ENCODE measurements at regions not wholly inside any gene's neighbourhood (a gene's known extent, or its start where the extent isn't known, plus 50 kb on each side); places are given as distances from the start of the nearest gene placed in this dataset.

DNA sequence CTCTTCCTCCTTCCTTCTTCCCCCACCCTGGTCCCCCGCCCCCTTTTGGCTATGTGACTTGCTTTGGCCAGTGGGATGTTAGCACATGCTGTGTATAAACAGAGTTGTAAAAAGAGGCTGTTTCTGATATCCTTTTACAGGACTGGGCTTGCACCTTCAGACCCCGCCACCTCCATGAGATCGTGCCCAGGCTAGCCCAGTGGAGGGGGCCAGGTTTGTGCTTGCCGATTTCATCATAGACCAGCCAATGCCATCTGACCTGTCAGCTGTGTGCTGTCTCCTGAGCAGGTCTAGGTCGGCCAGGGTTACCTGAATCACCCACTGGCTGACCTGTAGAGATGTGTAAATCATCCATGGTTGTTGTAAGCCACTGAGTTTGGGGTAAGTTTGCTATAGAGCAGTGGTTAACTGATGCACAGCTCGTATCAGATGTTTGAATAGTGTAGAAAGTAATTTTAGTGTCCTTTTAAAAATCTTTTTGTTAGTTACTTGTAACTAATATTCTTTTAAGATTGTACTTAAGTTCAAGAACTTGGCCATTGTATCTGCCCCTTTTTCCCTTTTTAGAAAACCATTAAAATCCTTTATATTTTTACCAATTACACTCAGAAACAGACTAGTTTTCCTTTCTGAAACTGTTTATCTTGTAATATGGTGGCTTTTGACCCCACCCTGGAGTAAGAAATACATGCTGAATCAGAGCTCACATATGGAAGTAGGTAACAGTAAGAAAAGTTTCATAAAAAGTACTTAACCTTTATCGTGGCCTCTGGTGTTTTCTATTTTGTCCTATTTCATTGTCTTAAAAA is 122.0 kb upstream of the MGAT5 start:
- Histone ChIP-seq H3K36me3 (ENCODE audit: control insufficient read depth in 2 of 2, insufficient read depth in 2 of 2, low read length in 1 of 2) (peaks cover 4 to 10% of the 10 kb centered on the region in 2 donors), H3K4me3 (ENCODE audit: low read length in 2 of 2) (no peak overlapping the region), H3K9me3 (ENCODE audit: control insufficient read depth in 2 of 2, insufficient read depth in 1 of 2, low read length in 1 of 2) (peaks cover 0 to 4% of the 10 kb centered on the region in 2 donors), H3K27ac (ENCODE audit: low read depth in 1 of 2, low read length in 1 of 2) (no peak overlapping the region), H3K4me1 (ENCODE audit: control insufficient read depth in 2 of 2, insufficient read depth in 2 of 2, low read length in 2 of 2) (peaks cover 14 to 20% of the 10 kb centered on the region in 2 donors), H3K27me3 (ENCODE audit: control insufficient read depth in 2 of 2, insufficient read depth in 1 of 2, low read length in 1 of 2) (no peaks in the 10 kb centered on the region)
- DNase-seq (ENCODE audit: low read depth in 6 of 9, low spot score in 9 of 9), result no peak
- 95% methylated on average over 7 of the region's 7 CpGs for WGBS

DNA sequence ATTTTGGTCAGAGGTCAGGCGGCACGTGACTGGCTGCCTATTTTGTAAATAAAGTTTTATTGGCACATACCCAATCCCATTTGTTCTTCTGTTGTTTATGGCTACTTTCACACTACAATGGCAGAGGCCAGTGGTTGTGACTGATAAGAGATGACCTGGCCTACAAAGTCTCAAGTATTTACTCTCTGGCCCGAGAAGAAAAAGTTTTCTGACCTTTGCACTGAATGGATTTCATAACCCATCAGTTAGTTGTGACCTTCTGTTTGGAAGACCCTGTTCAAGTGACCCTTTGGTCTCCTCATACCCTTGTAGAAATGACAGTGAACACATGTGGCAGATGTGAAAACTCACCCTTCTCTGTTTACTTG is 121.4 kb upstream of the MGAT5 start:
- peaks cover 14 to 21% of the 10 kb centered on the region in 2 donors for H3K4me1 ChIP-seq (ENCODE audit: control insufficient read depth in 2 of 2, insufficient read depth in 2 of 2, low read length in 2 of 2)

DNA sequence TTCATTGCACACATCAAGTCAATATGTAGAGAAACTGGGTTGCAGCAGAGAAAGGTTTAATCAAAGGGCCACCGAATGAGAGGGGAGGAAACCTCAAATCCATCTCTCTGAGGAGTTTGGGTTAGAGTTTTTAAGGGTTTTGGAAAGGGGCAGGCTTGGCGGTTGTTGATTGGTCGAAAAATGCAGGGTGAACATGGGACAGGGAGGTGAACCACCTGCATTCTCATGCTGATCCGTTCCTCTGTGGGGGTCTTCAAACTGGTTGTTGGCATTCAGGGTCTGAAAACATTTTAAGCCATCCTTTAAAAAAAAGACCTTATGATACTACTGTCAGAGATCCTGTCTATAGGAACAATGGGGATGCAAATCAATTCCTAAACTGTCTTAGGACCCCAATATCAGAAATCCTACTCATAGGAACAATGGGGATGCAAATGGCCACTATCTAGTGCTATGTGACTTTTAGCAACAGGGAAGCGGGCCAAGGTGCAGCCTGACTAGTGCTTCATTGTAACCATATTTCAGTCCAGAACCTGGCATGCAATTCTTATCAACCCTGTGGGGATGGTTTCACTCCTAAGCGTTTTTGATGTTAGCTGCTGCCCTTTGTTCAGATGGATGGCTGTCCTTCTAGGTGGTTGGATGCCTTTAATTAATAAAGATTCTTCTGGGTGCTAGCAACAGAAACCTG is 120.1 kb upstream of the MGAT5 start:
- Histone ChIP-seq H3K9me3 (ENCODE audit: control insufficient read depth in 2 of 2, insufficient read depth in 1 of 2, low read length in 1 of 2) (peaks cover 0 to 4% of the 10 kb centered on the region in 2 donors), H3K36me3 (ENCODE audit: control insufficient read depth in 2 of 2, insufficient read depth in 2 of 2, low read length in 1 of 2) (peaks cover 4 to 10% of the 10 kb centered on the region in 2 donors), H3K27ac (ENCODE audit: low read depth in 1 of 2, low read length in 1 of 2) (no peak overlapping the region), H3K4me3 (ENCODE audit: low read length in 2 of 2) (no peak overlapping the region), H3K27me3 (ENCODE audit: control insufficient read depth in 2 of 2, insufficient read depth in 1 of 2, low read length in 1 of 2) (no peaks in the 10 kb centered on the region), H3K4me1 (ENCODE audit: control insufficient read depth in 2 of 2, insufficient read depth in 2 of 2, low read length in 2 of 2) (peaks cover 10 to 16% of the 10 kb centered on the region in 2 donors)
- DNase-seq (ENCODE audit: low read depth in 6 of 9, low spot score in 9 of 9), result no peak
- WGBS, result 93% methylated on average over 6 of the region's 6 CpGs

More for the DNA sequence above, 121.4 kb upstream of the MGAT5 start:
- Histone ChIP-seq H3K27ac (ENCODE audit: low read depth in 1 of 2, low read length in 1 of 2) (no peak overlapping the region), H3K4me3 (ENCODE audit: low read length in 2 of 2) (no peak overlapping the region), H3K9me3 (ENCODE audit: control insufficient read depth in 2 of 2, insufficient read depth in 1 of 2, low read length in 1 of 2) (peaks cover 0 to 4% of the 10 kb centered on the region in 2 donors), H3K27me3 (ENCODE audit: control insufficient read depth in 2 of 2, insufficient read depth in 1 of 2, low read length in 1 of 2) (no peaks in the 10 kb centered on the region), H3K36me3 (ENCODE audit: control insufficient read depth in 2 of 2, insufficient read depth in 2 of 2, low read length in 1 of 2) (peaks cover 4 to 10% of the 10 kb centered on the region in 2 donors)
- no peak for DNase-seq (ENCODE audit: low read depth in 6 of 9, low spot score in 9 of 9)
- WGBS, result 96% methylated on average over 3 of the region's 3 CpGs

DNA sequence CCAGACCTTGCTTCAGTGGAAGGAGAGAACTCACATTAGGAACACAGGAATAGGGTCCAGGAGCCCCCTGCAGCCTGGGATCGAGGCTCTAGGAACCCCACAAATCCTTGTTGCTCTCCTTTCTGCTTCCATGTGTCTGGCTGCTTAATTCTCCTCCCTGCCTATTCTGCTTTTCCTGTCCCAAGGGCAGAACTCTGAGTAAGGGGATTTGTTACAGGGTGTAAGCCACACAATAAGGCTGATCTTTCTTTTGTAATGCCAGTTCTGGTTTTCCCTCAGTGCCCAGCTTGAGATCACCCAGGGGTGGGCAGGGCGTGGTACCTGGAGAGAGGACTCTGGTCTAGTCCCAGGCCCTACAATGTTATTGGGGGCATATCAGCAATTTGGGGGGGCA is 119.6 kb upstream of the MGAT5 start:
- no peak for DNase-seq (ENCODE audit: low read depth in 6 of 9, low spot score in 9 of 9)
- peaks cover 10 to 17% of the 10 kb centered on the region in 2 donors for H3K4me1 ChIP-seq (ENCODE audit: control insufficient read depth in 2 of 2, insufficient read depth in 2 of 2, low read length in 2 of 2)
- 98% methylated on average over 2 of the region's 2 CpGs for WGBS

DNA sequence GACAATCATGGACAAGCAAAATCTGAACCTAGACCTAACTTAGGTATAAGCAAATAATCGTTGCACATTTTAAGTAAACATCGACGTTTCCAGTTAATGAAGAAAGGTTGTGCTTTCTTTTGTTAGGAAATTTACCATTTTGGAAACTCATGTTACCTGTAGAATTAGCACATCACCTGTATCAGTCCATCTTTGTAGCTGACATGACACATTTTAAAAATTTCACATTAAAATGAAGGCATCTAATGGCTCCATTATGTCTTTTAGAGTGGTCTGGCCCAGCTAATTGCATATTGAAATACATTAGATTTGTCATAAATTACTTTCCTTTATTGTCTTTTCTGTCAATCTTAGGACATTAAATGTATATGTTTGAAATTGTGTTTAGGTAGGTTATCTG is 119.0 kb upstream of the MGAT5 start:
- Histone ChIP-seq H3K4me1 (ENCODE audit: control insufficient read depth in 2 of 2, insufficient read depth in 2 of 2, low read length in 2 of 2) (peaks cover 10 to 22% of the 10 kb centered on the region in 2 donors), H3K36me3 (ENCODE audit: control insufficient read depth in 2 of 2, insufficient read depth in 2 of 2, low read length in 1 of 2) (peaks cover 7 to 10% of the 10 kb centered on the region in 2 donors), H3K27ac (ENCODE audit: low read depth in 1 of 2, low read length in 1 of 2) (no peak overlapping the region), H3K4me3 (ENCODE audit: low read length in 2 of 2) (no peak overlapping the region), H3K27me3 (ENCODE audit: control insufficient read depth in 2 of 2, insufficient read depth in 1 of 2, low read length in 1 of 2) (no peaks in the 10 kb centered on the region), H3K9me3 (ENCODE audit: control insufficient read depth in 2 of 2, insufficient read depth in 1 of 2, low read length in 1 of 2) (peaks cover 0 to 4% of the 10 kb centered on the region in 2 donors)
- no peak for DNase-seq (ENCODE audit: low read depth in 6 of 9, low spot score in 9 of 9)
- 99% methylated on average over 3 of the region's 3 CpGs for WGBS

More for the DNA sequence above, 119.6 kb upstream of the MGAT5 start:
- no peak overlapping the region for H3K4me3 ChIP-seq (ENCODE audit: low read length in 2 of 2)
- H3K9me3 ChIP-seq (ENCODE audit: control insufficient read depth in 2 of 2, insufficient read depth in 1 of 2, low read length in 1 of 2), result peaks cover 0 to 4% of the 10 kb centered on the region in 2 donors
- H3K27me3 ChIP-seq (ENCODE audit: control insufficient read depth in 2 of 2, insufficient read depth in 1 of 2, low read length in 1 of 2), result no peaks in the 10 kb centered on the region
- no peak overlapping the region for H3K27ac ChIP-seq (ENCODE audit: low read depth in 1 of 2, low read length in 1 of 2)
- peaks cover 4 to 10% of the 10 kb centered on the region in 2 donors for H3K36me3 ChIP-seq (ENCODE audit: control insufficient read depth in 2 of 2, insufficient read depth in 2 of 2, low read length in 1 of 2)

DNA sequence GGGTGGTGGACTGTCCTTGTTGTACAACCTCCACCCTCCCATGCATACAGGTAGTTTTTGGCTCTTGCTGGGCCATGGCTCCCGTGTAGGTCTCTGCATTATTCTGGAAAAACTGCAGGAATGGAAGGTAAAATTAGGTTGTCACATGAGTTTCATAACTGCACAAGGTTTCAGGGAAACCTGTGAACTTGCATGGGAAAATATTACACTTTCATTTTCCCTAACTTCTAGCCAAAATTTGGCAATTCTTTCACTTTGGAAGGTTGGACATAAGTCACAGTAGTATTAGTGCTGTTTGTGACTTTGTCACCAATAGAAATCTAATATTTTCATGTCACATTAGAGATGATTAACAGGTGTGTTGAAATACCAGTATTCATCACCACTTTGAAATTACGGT is 118.1 kb upstream of the MGAT5 start:
- H3K9me3 ChIP-seq (ENCODE audit: control insufficient read depth in 2 of 2, insufficient read depth in 1 of 2, low read length in 1 of 2), result peaks cover 0 to 3% of the 10 kb centered on the region in 2 donors
- no peaks in the 10 kb centered on the region for H3K27me3 ChIP-seq (ENCODE audit: control insufficient read depth in 2 of 2, insufficient read depth in 1 of 2, low read length in 1 of 2)
- peaks cover 10 to 22% of the 10 kb centered on the region in 2 donors for H3K4me1 ChIP-seq (ENCODE audit: control insufficient read depth in 2 of 2, insufficient read depth in 2 of 2, low read length in 2 of 2)
- peaks cover 7 to 10% of the 10 kb centered on the region in 2 donors for H3K36me3 ChIP-seq (ENCODE audit: control insufficient read depth in 2 of 2, insufficient read depth in 2 of 2, low read length in 1 of 2)
- H3K4me3 ChIP-seq (ENCODE audit: low read length in 2 of 2), result no peak overlapping the region
- DNase-seq (ENCODE audit: low read depth in 6 of 9, low spot score in 9 of 9), result no peak
- WGBS, result 95% methylated on average over 2 of the region's 2 CpGs
- no peak overlapping the region for H3K27ac ChIP-seq (ENCODE audit: low read depth in 1 of 2, low read length in 1 of 2)

DNA sequence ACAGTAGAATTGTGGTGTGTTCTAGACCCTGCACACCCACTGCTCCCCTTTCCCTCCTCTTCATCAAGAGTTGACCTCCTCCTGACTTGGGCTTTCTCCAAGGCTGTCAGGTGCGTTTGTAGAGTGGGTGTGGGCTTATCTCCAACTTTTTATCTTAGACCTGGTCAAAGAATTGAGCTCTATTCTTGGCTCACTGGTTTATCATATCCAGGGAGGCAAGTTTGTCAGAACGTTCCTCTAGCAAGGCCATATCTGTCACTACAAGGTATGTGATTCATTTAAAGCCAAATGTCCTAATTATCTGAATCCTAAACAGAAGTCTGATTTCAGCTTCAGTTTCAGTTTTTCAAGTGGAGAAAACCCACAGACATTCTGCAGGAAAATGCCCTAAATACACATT is 117.1 kb upstream of the MGAT5 start:
- Histone ChIP-seq H3K27me3 (ENCODE audit: control insufficient read depth in 2 of 2, insufficient read depth in 1 of 2, low read length in 1 of 2) (no peaks in the 10 kb centered on the region), H3K9me3 (ENCODE audit: control insufficient read depth in 2 of 2, insufficient read depth in 1 of 2, low read length in 1 of 2) (no peaks in the 10 kb centered on the region), H3K4me3 (ENCODE audit: low read length in 2 of 2) (no peak overlapping the region), H3K4me1 (ENCODE audit: control insufficient read depth in 2 of 2, insufficient read depth in 2 of 2, low read length in 2 of 2) (peaks cover 14 to 25% of the 10 kb centered on the region in 2 donors), H3K36me3 (ENCODE audit: control insufficient read depth in 2 of 2, insufficient read depth in 2 of 2, low read length in 1 of 2) (peaks cover 2 to 3% of the 10 kb centered on the region in 2 donors), H3K27ac (ENCODE audit: low read depth in 1 of 2, low read length in 1 of 2) (peak overlapping the region in 1 of 2 donors; percentile 40)
- no peak for DNase-seq (ENCODE audit: low read depth in 6 of 9, low spot score in 9 of 9)
- 25% methylated on average over 2 of the region's 2 CpGs for WGBS

DNA sequence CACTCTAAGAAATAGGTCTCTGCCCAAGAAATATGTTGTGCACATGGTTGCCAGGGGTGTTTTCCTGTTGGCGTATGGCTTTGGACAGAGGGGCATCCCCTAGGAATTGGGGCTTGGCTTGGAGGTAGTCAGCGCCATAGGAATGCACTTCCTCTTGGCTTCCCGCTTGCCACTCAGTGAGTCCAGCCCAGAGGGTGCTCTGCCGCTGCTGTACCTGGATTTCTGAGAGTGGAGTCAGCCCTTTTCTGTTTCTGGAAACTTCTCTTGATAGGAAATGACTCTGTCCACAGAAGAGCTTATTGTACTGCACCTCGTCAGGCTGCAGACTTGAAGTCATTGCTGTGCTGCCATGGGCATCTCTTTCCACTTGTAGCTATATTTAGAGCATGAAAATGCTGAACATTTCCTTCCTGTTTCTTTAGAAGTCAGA is 116.7 kb upstream of the MGAT5 start:
- H3K4me1 ChIP-seq (ENCODE audit: control insufficient read depth in 2 of 2, insufficient read depth in 2 of 2, low read length in 2 of 2), result peaks cover 14 to 30% of the 10 kb centered on the region in 2 donors
- H3K27ac ChIP-seq (ENCODE audit: low read depth in 1 of 2, low read length in 1 of 2), result peak overlapping the region in 1 of 2 donors; percentile 40
- WGBS, result 30% methylated on average over 5 of the region's 5 CpGs

DNA sequence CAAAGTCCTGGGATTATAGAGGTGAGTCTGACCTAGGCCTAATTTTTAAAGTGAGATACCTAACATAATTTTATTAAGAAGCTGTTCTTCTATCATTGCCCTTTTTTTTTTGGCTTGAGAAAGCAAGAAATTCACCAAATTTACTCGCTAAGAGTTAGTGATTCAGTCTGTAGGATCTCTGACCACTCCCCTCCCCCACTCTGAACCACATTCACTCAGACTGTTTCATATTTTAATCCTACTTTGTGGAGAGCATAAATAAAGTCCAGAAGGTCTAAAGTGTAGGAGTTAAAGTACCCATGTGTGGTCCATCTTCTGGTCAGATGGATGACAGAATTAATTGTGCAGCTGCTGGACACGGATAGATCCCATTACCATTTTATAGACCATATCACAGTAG is 115.8 kb upstream of the MGAT5 start:
- Histone ChIP-seq H3K4me1 (ENCODE audit: control insufficient read depth in 2 of 2, insufficient read depth in 2 of 2, low read length in 2 of 2) (peaks cover 14 to 36% of the 10 kb centered on the region in 2 donors), H3K4me3 (ENCODE audit: low read length in 2 of 2) (no peak overlapping the region), H3K36me3 (ENCODE audit: control insufficient read depth in 2 of 2, insufficient read depth in 2 of 2, low read length in 1 of 2) (peaks cover 0 to 3% of the 10 kb centered on the region in 2 donors), H3K9me3 (ENCODE audit: control insufficient read depth in 2 of 2, insufficient read depth in 1 of 2, low read length in 1 of 2) (no peaks in the 10 kb centered on the region), H3K27me3 (ENCODE audit: control insufficient read depth in 2 of 2, insufficient read depth in 1 of 2, low read length in 1 of 2) (no peaks in the 10 kb centered on the region), H3K27ac (ENCODE audit: low read depth in 1 of 2, low read length in 1 of 2) (no peak overlapping the region)
- 99% methylated on average over 2 of the region's 2 CpGs for WGBS
- no peak for DNase-seq (ENCODE audit: low read depth in 6 of 9, low spot score in 9 of 9)

More for the DNA sequence above, 116.7 kb upstream of the MGAT5 start:
- no peak overlapping the region for H3K4me3 ChIP-seq (ENCODE audit: low read length in 2 of 2)
- H3K27me3 ChIP-seq (ENCODE audit: control insufficient read depth in 2 of 2, insufficient read depth in 1 of 2, low read length in 1 of 2), result no peaks in the 10 kb centered on the region
- peak in 1 of 9 donors; percentile 50 for DNase-seq (ENCODE audit: low read depth in 6 of 9, low spot score in 9 of 9)
- no peaks in the 10 kb centered on the region for H3K9me3 ChIP-seq (ENCODE audit: control insufficient read depth in 2 of 2, insufficient read depth in 1 of 2, low read length in 1 of 2)
- H3K36me3 ChIP-seq (ENCODE audit: control insufficient read depth in 2 of 2, insufficient read depth in 2 of 2, low read length in 1 of 2), result peaks cover 0 to 3% of the 10 kb centered on the region in 2 donors
